ENCODE measurements at regions not wholly inside any gene's neighbourhood (a gene's known extent, or its start where the extent isn't known, plus 50 kb on each side); places are given as distances from the start of the nearest gene placed in this dataset.

GRCh38 chr1:177858332-177858821 lies 111.5 kb downstream of the SEC16B start:
- no peaks in the 10 kb centered on the region for H3K27me3 Mint-ChIP-seq (ENCODE audit: unreplicated experiment)
- no peaks in the 10 kb centered on the region for H3K9me3 Mint-ChIP-seq (ENCODE audit: unreplicated experiment)
- DNase-seq (ENCODE audit: extremely low spot score, unreplicated experiment): no peak
- no peaks in the 10 kb centered on the region for H3K36me3 Mint-ChIP-seq (ENCODE audit: unreplicated experiment)
- H3K4me3 Mint-ChIP-seq (ENCODE audit: unreplicated experiment): no peak overlapping the region
- no peak for TF ChIP-seq CTCF (IDR thresholded peaks at IDR 0.05)
- H3K4me1 Mint-ChIP-seq (ENCODE audit: unreplicated experiment): peaks cover 6% of the 10 kb centered on the region
- H3K27ac Mint-ChIP-seq (ENCODE audit: unreplicated experiment): no peak overlapping the region

- TF ChIP-seq CTCF (IDR thresholded peaks at IDR 0.05): no peak
- H3K27ac Mint-ChIP-seq (ENCODE audit: unreplicated experiment): no peak overlapping the region
- no peaks in the 10 kb centered on the region for H3K27me3 Mint-ChIP-seq (ENCODE audit: unreplicated experiment)
These were observed 112.6 kb downstream of the SEC16B start for GRCh38 chr1:177857285-177857684.

GRCh38 chr1:177854951-177855350 lies 114.9 kb downstream of the SEC16B start:
- Mint-ChIP-seq H3K9me3 (ENCODE audit: unreplicated experiment) (no peaks in the 10 kb centered on the region), H3K4me1 (ENCODE audit: unreplicated experiment) (no peaks in the 10 kb centered on the region), H3K27ac (ENCODE audit: unreplicated experiment) (no peak overlapping the region), H3K36me3 (ENCODE audit: unreplicated experiment) (no peaks in the 10 kb centered on the region), H3K4me3 (ENCODE audit: unreplicated experiment) (no peak overlapping the region), H3K27me3 (ENCODE audit: unreplicated experiment) (no peaks in the 10 kb centered on the region)
- DNase-seq (ENCODE audit: extremely low spot score, unreplicated experiment): no peak
- no peak for TF ChIP-seq CTCF (IDR thresholded peaks at IDR 0.05)

More at GRCh38 chr1:177857285-177857684, 112.6 kb downstream of the SEC16B start:
- no peak for DNase-seq (ENCODE audit: extremely low spot score, unreplicated experiment)
- Mint-ChIP-seq H3K4me1 (ENCODE audit: unreplicated experiment) (no peaks in the 10 kb centered on the region), H3K36me3 (ENCODE audit: unreplicated experiment) (no peaks in the 10 kb centered on the region), H3K9me3 (ENCODE audit: unreplicated experiment) (no peaks in the 10 kb centered on the region), H3K4me3 (ENCODE audit: unreplicated experiment) (no peak overlapping the region)

- no peak for TF ChIP-seq CTCF (IDR thresholded peaks at IDR 0.05)
- H3K4me3 Mint-ChIP-seq (ENCODE audit: unreplicated experiment): no peak overlapping the region
- no peaks in the 10 kb centered on the region for H3K4me1 Mint-ChIP-seq (ENCODE audit: unreplicated experiment)
- no peaks in the 10 kb centered on the region for H3K36me3 Mint-ChIP-seq (ENCODE audit: unreplicated experiment)
- no peak for DNase-seq (ENCODE audit: extremely low spot score, unreplicated experiment)
- no peaks in the 10 kb centered on the region for H3K27me3 Mint-ChIP-seq (ENCODE audit: unreplicated experiment)
- no peak overlapping the region for H3K27ac Mint-ChIP-seq (ENCODE audit: unreplicated experiment)
- H3K9me3 Mint-ChIP-seq (ENCODE audit: unreplicated experiment): no peaks in the 10 kb centered on the region
These were observed 120.1 kb downstream of the SEC16B start for GRCh38 chr1:177849579-177850290.

- H3K4me3 Mint-ChIP-seq (ENCODE audit: unreplicated experiment): no peak overlapping the region
- H3K4me1 Mint-ChIP-seq (ENCODE audit: unreplicated experiment): no peaks in the 10 kb centered on the region
- no peaks in the 10 kb centered on the region for H3K9me3 Mint-ChIP-seq (ENCODE audit: unreplicated experiment)
- no peak for TF ChIP-seq CTCF (IDR thresholded peaks at IDR 0.05)
- no peak for DNase-seq (ENCODE audit: extremely low spot score, unreplicated experiment)
- H3K27ac Mint-ChIP-seq (ENCODE audit: unreplicated experiment): no peak overlapping the region
- H3K36me3 Mint-ChIP-seq (ENCODE audit: unreplicated experiment): no peaks in the 10 kb centered on the region
- H3K27me3 Mint-ChIP-seq (ENCODE audit: unreplicated experiment): no peaks in the 10 kb centered on the region
These were observed 120.7 kb downstream of the SEC16B start for GRCh38 chr1:177849130-177849529.

All from osteocyte (in vitro differentiated cells).